ENCODE measurements at regions not wholly inside any gene's neighbourhood (a gene's known extent, or its start where the extent isn't known, plus 50 kb on each side); places are given as distances from the start of the nearest gene placed in this dataset.

DNA sequence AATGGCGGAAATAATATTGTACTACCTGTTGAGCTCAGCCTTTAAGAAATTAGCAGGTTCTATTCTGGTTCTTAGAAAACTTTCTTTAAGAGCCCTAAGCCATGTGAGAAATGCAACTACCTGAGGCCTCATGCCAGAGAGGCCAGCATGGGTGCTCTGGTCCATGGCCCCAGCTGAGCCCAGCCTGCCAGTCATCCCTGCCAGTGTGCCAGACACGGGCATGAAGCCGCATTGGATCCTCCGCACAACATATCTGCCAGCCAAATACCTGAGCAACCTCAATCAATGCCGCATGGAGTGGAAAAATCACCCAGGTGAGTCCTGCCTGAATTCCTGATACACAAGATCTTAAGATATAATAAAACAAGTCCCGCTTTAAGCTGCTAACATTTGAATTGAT, 91.8 kb downstream of the C21orf91 start:
- no peak for DNase-seq (ENCODE audit: low read depth)
- H3K4me3 ChIP-seq (ENCODE audit: low read depth, low read length), result no peak overlapping the region
- TF ChIP-seq, protein P1, sequence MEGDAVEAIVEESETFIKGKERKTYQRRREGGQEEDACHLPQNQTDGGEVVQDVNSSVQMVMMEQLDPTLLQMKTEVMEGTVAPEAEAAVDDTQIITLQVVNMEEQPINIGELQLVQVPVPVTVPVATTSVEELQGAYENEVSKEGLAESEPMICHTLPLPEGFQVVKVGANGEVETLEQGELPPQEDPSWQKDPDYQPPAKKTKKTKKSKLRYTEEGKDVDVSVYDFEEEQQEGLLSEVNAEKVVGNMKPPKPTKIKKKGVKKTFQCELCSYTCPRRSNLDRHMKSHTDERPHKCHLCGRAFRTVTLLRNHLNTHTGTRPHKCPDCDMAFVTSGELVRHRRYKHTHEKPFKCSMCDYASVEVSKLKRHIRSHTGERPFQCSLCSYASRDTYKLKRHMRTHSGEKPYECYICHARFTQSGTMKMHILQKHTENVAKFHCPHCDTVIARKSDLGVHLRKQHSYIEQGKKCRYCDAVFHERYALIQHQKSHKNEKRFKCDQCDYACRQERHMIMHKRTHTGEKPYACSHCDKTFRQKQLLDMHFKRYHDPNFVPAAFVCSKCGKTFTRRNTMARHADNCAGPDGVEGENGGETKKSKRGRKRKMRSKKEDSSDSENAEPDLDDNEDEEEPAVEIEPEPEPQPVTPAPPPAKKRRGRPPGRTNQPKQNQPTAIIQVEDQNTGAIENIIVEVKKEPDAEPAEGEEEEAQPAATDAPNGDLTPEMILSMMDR (IDR thresholded peaks at IDR 0.05; ENCODE audit: insufficient read depth, low read depth, low read length), result no peak

DNA sequence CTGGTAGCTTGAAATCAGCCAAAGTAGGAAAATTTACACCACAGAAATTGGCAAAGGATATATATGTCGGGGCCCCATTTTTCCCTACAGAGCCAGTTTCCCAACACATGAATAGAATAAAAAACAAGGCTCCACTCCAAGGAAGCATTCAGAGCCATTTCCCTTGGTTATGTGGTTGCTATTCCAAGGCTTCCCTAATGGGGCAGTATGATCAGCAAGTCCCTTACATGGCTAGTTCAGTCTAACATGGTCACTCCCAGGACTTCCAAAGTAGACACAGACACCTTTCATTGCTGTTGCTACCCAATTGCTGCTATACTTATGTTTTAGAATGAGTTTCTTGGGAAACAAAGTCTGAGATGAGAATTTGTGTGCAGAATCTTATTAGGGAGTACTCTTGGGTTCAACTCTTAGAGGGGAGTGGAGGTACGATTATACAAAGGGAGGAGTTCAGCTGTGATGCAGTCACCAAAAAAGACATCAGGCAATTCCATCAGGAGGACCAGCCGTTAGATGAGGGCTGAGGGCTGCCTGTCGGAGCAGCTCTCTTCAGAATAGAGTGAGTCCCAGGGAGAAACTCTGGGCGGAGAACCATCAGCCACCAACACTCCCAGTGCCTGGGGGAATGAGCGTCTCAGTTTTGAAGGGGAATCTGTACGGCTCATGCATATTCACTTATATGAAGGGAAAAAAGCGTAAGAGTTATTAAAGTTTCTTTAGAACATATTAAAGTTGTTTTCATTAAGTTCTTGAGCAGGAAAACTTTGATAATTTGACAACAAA, 92.9 kb downstream of the C21orf91 start:
- TF ChIP-seq, protein P1 (IDR thresholded peaks at IDR 0.05; ENCODE audit: insufficient read depth, low read depth, low read length), result no peak
- H3K4me3 ChIP-seq (ENCODE audit: low read depth, low read length), result no peak overlapping the region
- DNase-seq (ENCODE audit: low read depth), result no peak

DNA sequence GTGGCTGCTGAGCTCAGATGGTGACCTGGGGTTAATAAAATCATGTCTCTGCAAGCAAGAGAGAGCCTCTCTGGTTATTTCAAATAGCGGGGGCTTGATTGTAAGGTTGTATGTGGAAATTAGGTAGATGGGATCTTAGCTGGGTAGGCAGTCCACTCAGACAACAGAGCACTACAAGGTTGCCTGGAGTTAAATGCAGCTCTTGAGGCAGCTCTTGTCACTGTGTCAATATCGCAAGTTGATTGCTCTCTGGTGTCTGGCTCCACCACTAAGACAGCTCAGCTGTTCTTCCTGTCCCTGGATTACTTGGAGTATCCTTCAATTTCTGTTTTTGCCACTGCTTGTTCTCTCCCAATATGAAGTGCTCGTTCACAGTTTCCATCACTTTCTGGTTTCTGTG, 93.8 kb downstream of the C21orf91 start:
- TF ChIP-seq, protein P1 (IDR thresholded peaks at IDR 0.05; ENCODE audit: insufficient read depth, low read depth, low read length), result no peak
- no peak overlapping the region for H3K4me3 ChIP-seq (ENCODE audit: low read depth, low read length)
- DNase-seq (ENCODE audit: low read depth), result no peak

DNA sequence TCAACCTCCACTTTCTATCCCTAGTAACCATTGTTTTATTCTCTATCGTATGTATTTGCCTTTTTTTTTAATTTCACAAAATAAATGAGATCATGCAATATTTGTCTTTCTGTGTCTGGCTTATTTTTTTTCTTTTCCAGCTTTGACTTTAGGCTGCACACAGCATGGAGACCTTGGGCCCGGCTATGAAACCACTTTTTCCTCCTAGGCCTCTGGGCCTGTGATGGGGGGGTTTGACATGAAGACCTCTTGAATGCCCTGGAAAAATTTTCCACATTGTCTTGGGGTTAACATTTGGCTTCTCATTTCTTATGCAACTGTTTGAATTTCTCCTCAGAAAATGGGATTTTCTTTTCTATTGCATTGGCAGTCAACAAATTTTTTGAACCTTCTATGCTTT, 100.2 kb upstream of the BTG3 start:
- H3K4me3 ChIP-seq (ENCODE audit: low read depth, low read length), result no peak overlapping the region

DNA sequence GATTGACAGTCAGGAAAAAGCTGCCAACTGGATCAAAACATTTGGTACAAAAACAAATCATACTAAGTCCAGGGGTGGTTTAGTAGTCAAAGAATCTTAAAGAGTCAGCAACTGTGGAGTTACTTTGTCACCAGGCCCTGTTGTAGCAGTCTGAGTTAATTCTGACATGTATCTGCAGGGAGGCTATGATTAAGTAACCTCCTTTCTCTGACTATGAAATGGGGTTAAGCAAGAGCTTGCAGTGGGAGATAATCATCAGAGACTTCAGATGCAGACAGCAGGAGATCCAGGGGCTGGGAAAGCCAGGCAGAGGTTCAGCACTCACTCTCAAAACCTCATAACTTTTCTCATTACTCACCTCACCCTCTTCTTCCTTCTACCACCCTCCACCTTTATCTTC, 99.2 kb upstream of the BTG3 start:
- no peak overlapping the region for H3K4me3 ChIP-seq (ENCODE audit: low read depth, low read length)
- DNase-seq (ENCODE audit: low read depth), result peak; percentile 14
- TF ChIP-seq, protein P1 (IDR thresholded peaks at IDR 0.05; ENCODE audit: insufficient read depth, low read depth, low read length), result no peak

More for the DNA sequence above, 100.2 kb upstream of the BTG3 start:
- TF ChIP-seq, protein P1 (IDR thresholded peaks at IDR 0.05; ENCODE audit: insufficient read depth, low read depth, low read length), result no peak
- no peak for DNase-seq (ENCODE audit: low read depth)

DNA sequence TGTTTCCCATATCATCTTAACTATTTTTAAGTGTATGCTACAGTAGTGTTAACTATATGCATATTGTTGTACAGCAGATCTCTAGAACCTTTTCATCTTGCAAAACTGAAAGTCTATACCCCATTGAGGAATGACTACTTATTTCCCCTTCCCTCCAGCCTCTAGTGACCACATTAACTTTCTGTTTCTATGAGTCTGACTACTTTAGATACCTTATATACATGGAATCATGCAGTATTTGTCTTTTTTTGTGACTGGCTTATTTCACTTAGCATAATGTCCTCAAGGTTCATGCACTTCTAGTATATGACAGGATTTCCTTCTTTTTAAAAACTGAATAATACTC, 96.5 kb upstream of the BTG3 start:
- no peak overlapping the region for H3K4me3 ChIP-seq (ENCODE audit: low read depth, low read length)
- no peak for DNase-seq (ENCODE audit: low read depth)
- TF ChIP-seq, protein P1 (IDR thresholded peaks at IDR 0.05; ENCODE audit: insufficient read depth, low read depth, low read length), result no peak
